Caki2 (cell line): ENCODE measurements at regions not wholly inside any gene's neighbourhood (a gene's known extent, or its start where the extent isn't known, plus 50 kb on each side); places are given as distances from the start of the nearest gene placed in this dataset.

ENCODE experiments used
- DNase-seq: peaks from one replicate; pipeline ENCODE4 v3.0.0-alpha.2; 2015; ENCODE audit warnings: low read depth
- in situ Hi-C: cut with HindIII; loops from 2 replicates; pipeline ENCODE4 v1.10.0; 2016; ENCODE audit warnings: low sequenced_read_pairs, low pct_unique_long_range_greater_than_20kb, mixed read lengths

DNA sequence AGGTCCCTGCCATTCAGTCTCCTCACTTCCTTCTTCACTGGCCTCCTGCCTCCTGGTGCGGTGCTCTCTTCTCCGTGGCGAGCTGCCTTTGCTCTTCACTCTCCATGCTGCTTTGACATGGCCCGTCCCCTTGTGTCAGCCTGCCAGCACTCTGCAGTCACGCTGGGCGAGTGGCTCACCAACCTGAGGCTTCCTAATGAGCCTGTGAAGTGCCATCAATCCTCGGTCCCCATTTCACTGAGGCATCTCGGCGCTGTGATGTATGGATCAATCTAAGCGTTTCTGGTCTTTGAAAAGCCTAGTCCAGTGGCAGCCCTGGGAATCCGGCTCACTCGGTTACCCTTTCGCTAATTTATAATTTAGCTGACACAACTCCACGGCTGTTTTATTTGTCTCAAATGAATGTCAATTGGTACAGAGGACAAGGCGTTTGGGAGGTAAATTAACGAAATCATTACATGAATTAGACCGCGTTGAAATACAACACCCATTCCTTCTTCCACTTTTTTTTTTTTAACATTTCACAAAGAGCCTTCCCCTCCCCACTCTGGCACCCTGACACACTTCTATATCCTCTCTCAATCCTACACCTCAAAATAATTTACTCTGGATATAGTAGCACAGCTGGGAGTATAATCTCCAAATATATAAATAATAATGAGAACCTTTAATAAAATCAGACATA, 610.7 kb downstream of the TMEM114 start:
- in situ Hi-C loops: no loop called here
- DNase-seq: no peak

DNA sequence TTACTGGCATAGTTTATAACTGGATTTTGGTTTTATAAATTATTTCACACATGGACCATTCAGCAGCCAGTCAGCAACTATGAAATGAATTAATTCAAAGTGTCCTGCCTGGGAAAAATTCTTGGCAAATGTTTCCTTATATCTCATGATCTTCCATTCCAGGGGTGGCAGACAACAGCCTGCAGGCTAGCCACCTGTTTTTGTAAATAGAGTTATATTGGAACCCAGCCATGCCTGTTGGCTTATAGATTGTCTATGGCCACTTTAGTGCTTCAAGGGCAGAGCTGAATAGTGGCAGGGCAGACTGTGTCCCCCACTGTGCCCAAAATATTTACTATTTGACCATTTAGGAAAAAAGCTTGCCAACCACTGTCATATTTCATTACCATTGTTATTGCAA, 613.7 kb downstream of the TMEM114 start:
- in situ Hi-C loops: no loop called here
- DNase-seq: no peak

DNA sequence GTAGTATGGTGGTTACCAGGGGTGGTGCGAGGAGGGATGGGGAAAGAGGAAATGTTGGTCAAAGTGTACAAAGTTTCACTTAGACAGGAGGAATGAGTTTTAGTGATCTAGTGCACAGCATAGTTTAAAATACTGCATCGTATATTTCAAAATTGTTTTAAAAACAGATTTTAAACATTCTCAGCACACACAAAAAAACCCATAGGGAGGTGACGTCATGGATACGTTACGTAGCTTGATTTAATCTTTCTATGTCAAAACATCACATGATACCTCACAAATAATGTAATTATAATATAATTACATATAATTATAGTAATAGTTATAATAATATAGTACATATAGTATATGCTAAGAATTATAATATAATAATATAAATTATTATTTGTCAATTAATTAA, 614.2 kb downstream of the TMEM114 start:
- no peak for DNase-seq
- in situ Hi-C loops: no loop called here

DNA sequence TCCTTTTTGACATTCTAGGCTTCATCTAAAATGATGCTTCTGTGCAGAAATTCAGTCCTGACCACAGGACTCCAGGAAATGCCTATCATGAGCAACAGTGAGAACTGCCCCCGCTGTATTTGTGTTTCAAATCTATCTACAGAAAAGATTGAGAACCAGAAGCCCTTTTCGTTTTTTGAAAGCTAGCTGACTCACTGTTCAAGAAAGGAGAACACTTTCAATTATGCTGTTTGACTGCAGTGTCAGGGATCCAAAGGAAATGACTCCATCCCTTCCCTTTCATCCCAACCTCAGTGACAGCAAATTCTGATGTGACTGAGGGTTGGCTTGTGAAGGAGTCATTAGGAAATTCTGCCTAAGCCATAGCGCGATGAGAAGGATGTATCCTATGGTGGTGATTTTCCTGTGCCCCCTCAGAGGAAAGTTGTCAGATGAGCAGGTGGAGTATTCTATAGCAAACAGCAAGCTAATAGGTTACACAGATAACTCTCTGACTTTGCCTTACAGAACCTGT, 622.3 kb downstream of the TMEM114 start:
- in situ Hi-C loops: no loop called here
- DNase-seq: no peak

DNA sequence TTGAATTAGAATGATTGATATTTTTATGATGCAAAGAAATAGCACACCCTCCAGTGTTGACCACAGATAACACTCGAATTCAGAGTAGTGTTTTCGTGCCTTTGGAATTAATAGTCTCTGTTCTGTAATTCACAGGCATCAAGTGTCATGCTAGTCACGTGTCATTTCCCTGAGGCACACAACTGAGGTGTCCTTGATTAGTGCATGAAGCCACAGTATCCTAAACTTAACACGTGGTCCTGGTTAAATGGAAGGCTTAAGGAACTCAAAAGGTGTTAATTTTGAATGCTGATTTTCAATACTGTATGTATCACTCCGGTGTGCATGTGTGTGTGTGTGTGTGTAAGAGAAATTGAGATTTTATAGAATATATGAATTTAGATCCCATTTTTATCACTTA, 625.6 kb downstream of the TMEM114 start:
- in situ Hi-C loops: no loop called here

DNA sequence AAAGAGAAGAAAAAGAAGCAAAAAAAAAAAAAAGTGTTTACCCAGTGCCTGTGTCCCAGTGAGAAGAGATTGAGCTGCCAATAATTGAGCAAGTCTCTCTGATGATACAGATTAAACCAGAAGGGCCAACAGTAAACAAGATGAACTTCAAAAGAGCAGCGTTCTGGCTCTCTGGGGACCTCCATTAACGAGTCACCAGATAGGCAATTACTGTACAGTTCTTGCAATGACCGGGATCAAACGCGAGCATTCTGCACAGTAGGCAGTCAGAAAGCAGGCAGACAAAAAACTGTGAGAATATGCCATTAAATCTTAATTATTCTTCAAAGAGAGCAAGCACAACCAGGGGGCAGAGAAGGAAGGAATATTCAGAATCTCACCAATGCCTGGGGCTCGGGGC, 626.1 kb downstream of the TMEM114 start:
- in situ Hi-C loops: no loop called here
- DNase-seq: no peak

More for the DNA sequence above, 625.6 kb downstream of the TMEM114 start:
- no peak for DNase-seq

DNA sequence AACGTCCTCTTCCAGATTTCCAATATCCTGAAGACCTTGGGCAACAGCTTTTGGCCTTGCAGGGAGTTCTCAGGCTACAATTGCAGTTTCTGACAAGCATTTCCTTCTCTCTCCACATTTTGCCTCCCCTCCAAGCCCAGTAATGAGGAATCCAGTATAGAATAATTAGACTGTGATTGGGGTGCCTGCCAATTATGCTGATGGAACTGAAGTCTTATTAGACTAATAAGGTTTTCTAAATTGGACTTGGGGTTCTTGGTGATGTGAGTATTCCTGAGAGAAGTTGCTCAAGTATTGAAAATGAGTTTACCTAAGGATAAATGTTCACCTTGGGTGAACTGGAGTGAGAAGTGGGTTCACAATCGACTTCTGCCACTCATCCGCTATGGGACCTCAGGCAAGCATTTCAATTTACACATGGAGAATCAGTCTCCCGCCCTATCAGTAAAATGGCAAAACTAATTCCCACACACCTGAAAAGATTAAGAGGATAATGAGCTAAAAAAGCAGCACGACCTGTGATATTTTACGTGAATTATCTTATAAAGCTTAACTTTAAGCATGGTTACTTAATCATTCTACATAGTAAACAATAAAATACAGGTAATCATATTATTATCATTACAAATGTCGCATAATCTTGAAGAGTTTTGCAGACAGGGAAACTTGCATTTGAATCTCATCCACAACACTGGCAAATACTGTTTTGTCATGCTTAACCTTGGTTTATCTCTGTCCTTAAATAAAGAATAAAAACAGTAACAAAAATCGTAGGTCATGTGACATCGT, 628.0 kb downstream of the TMEM114 start:
- no peak for DNase-seq
- in situ Hi-C loops: no loop called here

DNA sequence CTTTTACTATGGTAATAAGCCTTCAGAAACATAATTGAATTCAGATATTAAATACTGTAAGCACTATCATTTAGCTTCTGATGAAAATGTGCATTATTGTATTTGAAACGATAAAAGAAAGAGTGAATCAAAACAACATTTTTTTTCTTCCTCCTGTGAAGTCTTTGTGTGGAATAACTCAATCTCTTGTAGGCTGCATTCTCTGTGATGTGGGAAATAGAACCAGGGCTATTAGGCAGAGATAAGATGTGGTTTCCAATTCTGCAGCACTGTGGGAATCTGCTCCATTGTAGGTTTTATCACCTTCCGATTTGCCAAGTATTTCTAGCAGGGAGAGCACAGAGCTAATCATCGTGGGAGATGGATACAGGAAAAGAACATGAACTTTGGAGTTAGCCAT, 624.5 kb downstream of the RBFOX1 start:
- no peak for DNase-seq
- in situ Hi-C loops: no loop called here

DNA sequence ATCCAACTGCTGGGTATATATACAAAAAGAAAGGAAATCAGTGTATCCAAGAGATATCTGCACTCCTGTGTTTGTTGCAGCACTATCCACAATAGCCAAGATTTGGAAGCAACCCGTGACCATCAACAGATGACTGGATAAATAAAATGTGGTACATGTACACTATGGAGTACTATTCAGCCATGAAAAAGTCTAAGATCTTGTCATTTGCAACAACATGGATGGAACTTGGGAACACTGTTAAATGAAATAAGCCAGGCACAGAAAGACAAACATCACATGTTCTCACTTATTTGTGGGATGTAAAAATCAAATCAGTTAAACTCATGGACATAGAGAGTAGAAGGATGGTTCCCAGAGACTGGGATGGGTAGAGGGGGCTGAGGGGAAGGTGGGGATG, 620.7 kb downstream of the RBFOX1 start:
- in situ Hi-C loops: no loop called here

DNA sequence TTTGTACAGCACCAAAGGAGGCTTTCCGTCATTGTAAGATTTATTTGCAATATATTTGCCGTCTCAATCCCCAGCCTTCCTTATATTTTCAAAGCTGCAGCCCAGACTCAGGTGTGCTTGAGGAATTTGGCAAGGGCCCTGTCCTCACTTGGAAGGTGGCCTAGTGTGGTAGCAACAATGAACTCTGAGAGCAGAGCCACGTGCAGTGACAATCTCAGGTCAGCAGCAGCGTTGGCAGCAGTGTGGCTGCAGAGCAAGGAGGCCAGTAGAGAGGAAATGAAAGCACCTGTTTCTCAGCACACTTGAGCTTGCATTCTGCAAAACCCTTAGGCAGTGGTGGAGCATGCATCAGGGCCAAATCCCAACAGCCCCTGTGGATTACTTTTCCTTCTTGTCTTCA, 613.5 kb downstream of the RBFOX1 start:
- no peak for DNase-seq
- in situ Hi-C loops: no loop called here

More for the DNA sequence above, 620.7 kb downstream of the RBFOX1 start:
- DNase-seq: no peak

DNA sequence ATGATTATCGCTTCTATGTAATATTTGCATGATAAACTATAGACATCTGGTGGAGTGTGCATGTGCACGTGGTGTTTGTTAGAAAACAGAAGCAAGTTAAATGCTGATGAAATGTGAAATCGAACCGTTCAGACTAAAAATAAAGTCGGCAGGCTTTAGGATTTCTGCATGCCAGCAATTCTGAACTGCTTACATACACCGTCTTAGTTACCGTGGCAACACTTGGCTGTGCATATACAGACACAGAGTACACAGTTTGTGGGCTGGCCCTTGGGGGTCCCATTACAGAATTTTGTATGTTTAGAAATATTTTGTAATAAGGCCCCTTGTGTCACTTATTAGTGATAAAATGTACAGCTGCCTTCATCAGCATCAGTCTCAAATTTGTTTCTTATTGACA, 605.5 kb downstream of the RBFOX1 start:
- no peak for DNase-seq
- in situ Hi-C loops: no loop called here

DNA sequence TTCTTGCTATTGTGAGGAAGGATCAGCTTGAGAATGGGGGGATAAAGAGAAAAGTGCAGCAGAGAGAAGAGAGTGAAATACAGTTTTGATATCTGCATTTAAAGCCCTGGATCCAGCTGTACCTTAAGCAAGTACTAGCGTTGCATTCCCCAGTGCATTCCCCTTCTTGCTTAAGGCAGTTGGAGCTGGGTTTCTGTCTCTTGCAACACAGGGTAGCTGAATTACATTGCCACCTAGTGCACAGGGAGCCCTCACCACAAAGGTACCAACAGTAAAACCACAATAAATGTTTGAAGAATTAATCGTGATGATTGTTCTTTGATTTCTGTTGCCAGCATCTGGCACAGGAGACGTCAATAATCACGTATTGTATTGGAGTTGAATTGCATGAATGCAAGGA, 588.7 kb downstream of the RBFOX1 start:
- in situ Hi-C loops: no loop called here
- DNase-seq: no peak

DNA sequence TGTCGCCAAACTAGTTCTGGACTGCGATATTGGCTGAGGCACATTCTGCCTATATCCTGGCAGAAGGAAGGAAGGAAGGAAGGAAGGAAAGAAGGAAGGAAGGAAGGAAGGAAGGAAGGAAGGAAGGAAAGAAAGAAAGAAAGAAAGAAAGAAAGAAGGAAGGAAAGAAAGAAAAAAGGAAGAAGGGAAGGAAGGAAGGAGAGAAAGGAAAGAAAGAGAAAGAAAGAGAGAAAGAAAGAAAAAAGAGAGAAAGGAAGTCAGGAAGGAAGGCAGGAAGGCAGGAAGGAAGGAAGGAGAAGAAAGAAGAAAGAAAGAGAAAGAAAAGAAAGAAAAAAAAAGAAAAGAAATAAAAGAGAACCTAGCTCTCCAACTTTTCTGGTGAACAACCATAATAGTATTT, 587.1 kb downstream of the RBFOX1 start:
- no peak for DNase-seq
- in situ Hi-C loops: no loop called here

DNA sequence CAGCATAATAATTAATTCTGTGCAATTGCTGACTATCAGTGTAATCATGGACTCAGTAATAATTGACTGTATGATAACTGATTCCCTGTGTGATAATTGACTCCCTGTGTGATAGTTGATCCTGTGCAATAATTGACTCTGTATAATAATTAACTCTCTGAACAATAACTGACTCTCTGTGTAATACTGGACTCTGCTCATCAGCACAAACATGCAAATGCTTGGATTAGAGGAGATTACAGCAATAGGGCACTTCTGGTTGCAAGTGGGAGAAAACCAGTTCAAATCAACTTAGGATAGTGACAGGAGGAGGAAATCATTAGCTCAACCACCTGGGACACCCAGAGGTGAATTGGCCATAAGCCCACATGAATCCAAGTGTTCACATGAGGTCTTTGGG, 582.1 kb downstream of the RBFOX1 start:
- in situ Hi-C loops: no loop called here

DNA sequence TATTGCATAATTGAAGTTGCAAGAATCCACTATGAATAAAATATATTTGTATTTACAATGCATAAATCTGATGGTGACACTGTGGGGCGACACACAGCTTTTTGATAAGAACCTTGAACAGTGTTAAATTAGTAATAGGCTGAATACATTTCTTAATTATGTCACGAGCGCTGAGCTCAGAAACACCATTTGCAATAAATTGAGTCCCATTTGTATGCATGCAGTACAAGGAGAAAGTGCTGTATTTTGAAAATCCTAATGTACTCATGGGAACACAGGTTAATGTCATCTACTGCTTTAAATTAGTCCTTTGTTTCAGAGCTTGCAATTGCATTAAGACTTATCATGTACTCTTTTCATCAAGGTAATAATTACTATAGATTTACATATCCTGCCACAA, 579.5 kb downstream of the RBFOX1 start:
- DNase-seq: no peak
- in situ Hi-C loops: no loop called here

More for the DNA sequence above, 582.1 kb downstream of the RBFOX1 start:
- DNase-seq: no peak

DNA sequence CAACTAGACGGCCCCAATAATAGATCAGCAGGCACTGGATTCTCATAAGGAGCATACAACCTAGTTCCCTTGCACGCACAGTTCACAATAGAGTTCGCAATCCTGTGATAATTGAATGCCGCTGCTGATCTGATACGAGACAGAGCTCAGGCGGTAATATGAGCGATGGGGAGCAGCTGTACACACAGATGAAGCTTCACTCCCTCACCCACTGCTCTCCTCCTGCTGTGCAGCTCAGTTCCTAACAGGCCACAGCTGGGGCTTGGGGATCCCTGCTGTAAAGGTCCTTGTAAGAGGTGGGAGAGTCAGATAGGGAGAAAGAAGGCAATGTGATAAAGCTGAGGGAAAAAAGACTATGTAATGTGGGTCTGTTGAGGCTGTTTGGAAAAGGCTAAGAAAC, 577.5 kb downstream of the RBFOX1 start:
- in situ Hi-C loops: no loop called here
- no peak for DNase-seq

DNA sequence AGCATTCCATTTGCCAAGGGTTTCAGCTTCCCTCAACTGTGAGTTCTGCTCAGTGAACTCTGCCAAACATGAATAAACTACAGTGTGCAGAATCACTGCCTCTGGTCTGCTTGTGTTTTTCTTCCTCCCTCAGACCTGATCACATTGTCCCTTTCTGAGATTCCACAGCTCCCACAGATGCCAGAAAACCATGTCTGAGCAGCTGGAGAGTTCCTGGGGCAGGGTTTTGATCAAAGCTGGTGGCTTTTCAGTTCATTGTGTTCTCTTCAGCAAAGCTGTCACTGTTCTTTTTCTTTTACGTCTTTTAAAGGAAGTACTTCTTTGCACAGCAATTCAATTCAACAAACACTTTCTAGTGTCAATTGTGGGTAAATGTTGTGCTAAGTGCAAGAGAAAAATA, 555.8 kb downstream of the RBFOX1 start:
- no peak for DNase-seq
- in situ Hi-C loops: no loop called here

DNA sequence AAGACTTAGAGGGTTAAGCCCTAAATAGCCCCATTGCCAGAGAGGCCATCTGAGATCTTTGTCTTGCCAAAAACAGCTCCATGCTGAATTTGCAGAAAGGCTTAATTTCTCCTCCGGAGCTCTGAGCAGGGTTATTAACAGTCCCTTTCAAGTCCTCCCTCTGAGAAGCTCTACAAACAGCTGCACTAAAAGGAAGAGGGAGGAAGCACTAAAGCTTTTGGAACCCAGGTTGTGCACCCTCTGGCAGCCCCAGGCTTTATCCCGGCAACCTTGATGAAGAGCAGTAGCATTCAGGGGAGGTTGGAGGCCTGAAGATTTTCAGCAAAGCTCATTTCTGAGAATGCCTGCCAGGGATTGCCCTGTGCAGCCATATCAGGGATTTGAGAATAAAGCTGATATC, 554.7 kb downstream of the RBFOX1 start:
- in situ Hi-C loops: no loop called here
- DNase-seq: no peak

DNA sequence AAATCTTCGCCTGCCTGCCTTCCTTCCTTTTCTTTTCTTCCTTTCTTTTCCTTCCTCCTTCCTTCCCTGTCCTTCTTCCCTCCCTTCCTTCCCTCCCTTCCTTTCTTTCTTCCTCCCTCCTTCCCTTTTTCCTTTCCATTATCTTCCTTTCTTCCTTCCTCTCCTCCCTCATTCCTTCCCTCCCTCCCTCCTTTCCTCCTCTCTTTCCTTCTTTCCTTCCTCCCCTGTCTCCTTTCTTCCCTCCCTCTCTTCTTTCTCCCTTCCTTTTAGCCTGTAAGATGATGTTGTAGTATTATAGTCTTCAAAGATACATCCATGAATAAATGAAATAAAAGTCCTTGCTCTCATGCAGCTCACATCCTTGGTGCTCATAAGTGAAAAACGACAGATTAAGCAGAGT, 539.3 kb downstream of the RBFOX1 start:
- in situ Hi-C loops: no loop called here
- no peak for DNase-seq

DNA sequence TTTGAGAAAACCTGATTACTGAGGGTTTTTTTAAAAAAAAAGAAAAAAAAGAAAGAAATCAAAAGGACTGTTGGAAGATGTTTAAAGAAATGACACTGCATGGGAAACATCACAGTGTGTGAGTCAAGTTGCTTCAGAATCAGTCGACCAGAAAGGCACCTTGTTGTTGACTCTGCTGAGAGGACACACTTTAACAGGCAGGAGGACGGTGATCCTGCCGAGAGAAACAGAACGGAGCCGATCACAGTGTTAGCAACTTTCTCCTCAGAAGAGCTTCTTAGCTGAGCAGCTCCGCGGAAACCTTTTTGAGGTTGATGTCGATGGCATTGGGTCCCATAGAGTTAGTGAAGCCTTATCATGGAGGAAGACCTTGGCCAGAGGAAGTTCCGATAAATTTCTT, 538.7 kb downstream of the RBFOX1 start:
- in situ Hi-C loops: no loop called here
- DNase-seq: no peak
